ENCODE measurements at regions not wholly inside any gene's neighbourhood (a gene's known extent, or its start where the extent isn't known, plus 50 kb on each side); places are given as distances from the start of the nearest gene placed in this dataset.

GRCh38 chr14:25110106-25110505 lies 60.2 kb upstream of the STXBP6 start:
- ATAC-seq: no peak
- Histone ChIP-seq H3K4me3 (ENCODE audit: low read length) (no peak overlapping the region), H3K9me3 (ENCODE audit: control insufficient read depth in 2 of 3, low read length in 3 of 3) (no peaks in the 10 kb centered on the region), H3K4me1 (ENCODE audit: control insufficient read depth in 2 of 2, insufficient read depth in 2 of 2, low read length in 2 of 2) (no peaks in the 10 kb centered on the region), H3K36me3 (ENCODE audit: control insufficient read depth in 2 of 3, insufficient read depth in 3 of 3, low read length in 3 of 3) (no peaks in the 10 kb centered on the region), H3K27me3 (ENCODE audit: control insufficient read depth in 2 of 2, insufficient read depth in 2 of 2, low read length in 2 of 2) (no peaks in the 10 kb centered on the region), H3K27ac (ENCODE audit: low read depth, low read length) (no peak overlapping the region)
- CTCF ChIA-PET: no interaction called here
- peaks cover 0 to 3% (median 0%) of the 10 kb centered on the region in 11 donors for H3K9me3 Mint-ChIP-seq
- H3K4me1 Mint-ChIP-seq: no peaks in the 10 kb centered on the region
- peaks cover 0 to 31% (median 23%) of the 10 kb centered on the region in 5 donors for H3K27me3 Mint-ChIP-seq
- intact Hi-C loops (cut with micrococcal nuclease): no loop called here
- DNase-seq: no peak
- H3K27ac Mint-ChIP-seq: no peak overlapping the region
- POLR2A ChIA-PET: no interaction called here
- H3K36me3 Mint-ChIP-seq: no peaks in the 10 kb centered on the region
- H3K4me3 Mint-ChIP-seq: no peak overlapping the region

DNA sequence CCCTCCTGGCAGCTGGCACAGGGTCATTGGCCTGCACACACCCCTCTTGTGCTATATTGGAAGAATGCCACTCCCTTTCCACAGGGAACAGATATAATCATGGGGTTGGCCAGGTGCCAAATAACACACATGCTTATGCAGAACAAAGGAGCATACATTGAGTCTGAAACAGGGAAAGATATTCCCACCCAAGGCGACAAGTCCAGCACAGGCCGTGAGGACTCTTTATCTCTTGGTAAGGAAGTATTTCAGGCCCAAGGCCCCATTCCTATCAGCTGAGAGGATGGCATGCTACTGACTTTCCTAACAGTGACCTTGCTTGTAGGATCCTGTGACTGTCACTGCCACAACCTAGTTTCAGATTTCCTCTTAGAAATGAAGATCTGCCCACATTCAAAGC lies 59.0 kb upstream of the STXBP6 start:
- H3K9me3 Mint-ChIP-seq: peaks cover 0 to 3% (median 0%) of the 10 kb centered on the region in 11 donors
- no peaks in the 10 kb centered on the region for H3K36me3 Mint-ChIP-seq
- H3K4me3 ChIP-seq (ENCODE audit: low read length): no peak overlapping the region
- POLR2A ChIA-PET: no interaction called here
- H3K27ac Mint-ChIP-seq: no peak overlapping the region
- DNase-seq (no peak), ATAC-seq (no peak)
- CTCF ChIA-PET: no interaction called here
- no peaks in the 10 kb centered on the region for H3K9me3 ChIP-seq (ENCODE audit: control insufficient read depth in 2 of 3, low read length in 3 of 3)
- H3K4me1 ChIP-seq (ENCODE audit: control insufficient read depth in 2 of 2, insufficient read depth in 2 of 2, low read length in 2 of 2): no peaks in the 10 kb centered on the region
- no peak overlapping the region for H3K27ac ChIP-seq (ENCODE audit: low read depth, low read length)
- H3K27me3 ChIP-seq (ENCODE audit: control insufficient read depth in 2 of 2, insufficient read depth in 2 of 2, low read length in 2 of 2): no peaks in the 10 kb centered on the region
- H3K27me3 Mint-ChIP-seq: peaks cover 0 to 28% (median 15%) of the 10 kb centered on the region in 5 donors
- no peak overlapping the region for H3K4me3 Mint-ChIP-seq
- no peaks in the 10 kb centered on the region for H3K4me1 Mint-ChIP-seq
- no peaks in the 10 kb centered on the region for H3K36me3 ChIP-seq (ENCODE audit: control insufficient read depth in 2 of 3, insufficient read depth in 3 of 3, low read length in 3 of 3)
- intact Hi-C loops (cut with micrococcal nuclease): no loop called here

DNA sequence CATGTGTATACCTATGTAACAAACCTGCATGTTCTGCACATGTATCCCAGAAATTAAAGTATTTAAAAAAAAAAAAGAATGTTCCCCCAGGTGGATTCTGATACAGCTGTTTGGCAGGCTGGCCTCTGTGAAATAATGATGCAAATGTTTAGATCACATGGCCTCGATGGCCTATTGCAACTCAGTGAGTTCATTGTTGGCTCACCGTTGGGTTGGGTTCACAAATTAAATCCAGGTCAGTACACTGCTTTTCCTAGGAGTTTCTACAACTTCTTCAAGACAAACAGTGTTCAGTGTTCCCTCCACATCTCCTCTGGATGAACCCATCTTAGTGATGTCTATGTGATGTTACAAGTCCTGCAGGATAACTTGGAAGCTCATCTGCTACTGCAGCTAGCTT lies 58.3 kb upstream of the STXBP6 start:
- no peaks in the 10 kb centered on the region for H3K4me1 Mint-ChIP-seq
- POLR2A ChIA-PET: no interaction called here
- CTCF ChIA-PET: no interaction called here
- peaks cover 0 to 3% (median 0%) of the 10 kb centered on the region in 11 donors for H3K9me3 Mint-ChIP-seq
- Histone ChIP-seq H3K4me1 (ENCODE audit: control insufficient read depth in 2 of 2, insufficient read depth in 2 of 2, low read length in 2 of 2) (no peaks in the 10 kb centered on the region), H3K27ac (ENCODE audit: low read depth, low read length) (no peak overlapping the region), H3K36me3 (ENCODE audit: control insufficient read depth in 2 of 3, insufficient read depth in 3 of 3, low read length in 3 of 3) (no peaks in the 10 kb centered on the region), H3K9me3 (ENCODE audit: control insufficient read depth in 2 of 3, low read length in 3 of 3) (no peaks in the 10 kb centered on the region), H3K27me3 (ENCODE audit: control insufficient read depth in 2 of 2, insufficient read depth in 2 of 2, low read length in 2 of 2) (no peaks in the 10 kb centered on the region), H3K4me3 (ENCODE audit: low read length) (no peak overlapping the region)
- ATAC-seq: no peak
- no peaks in the 10 kb centered on the region for H3K36me3 Mint-ChIP-seq
- DNase-seq: no peak
- H3K27ac Mint-ChIP-seq: no peak overlapping the region
- peaks cover 0 to 24% (median 12%) of the 10 kb centered on the region in 5 donors for H3K27me3 Mint-ChIP-seq
- H3K4me3 Mint-ChIP-seq: no peak overlapping the region
- intact Hi-C loops (cut with micrococcal nuclease): no loop called here

GRCh38 chr14:25103820-25104219 lies 53.9 kb upstream of the STXBP6 start:
- Mint-ChIP-seq H3K4me3 (no peak overlapping the region), H3K27me3 (peaks cover 0 to 12% (median 5%) of the 10 kb centered on the region in 5 donors), H3K4me1 (no peaks in the 10 kb centered on the region), H3K36me3 (no peaks in the 10 kb centered on the region), H3K9me3 (peaks cover 0 to 2% (median 0%) of the 10 kb centered on the region in 11 donors), H3K27ac (no peak overlapping the region)
- intact Hi-C loops (cut with micrococcal nuclease): no loop called here
- H3K27me3 ChIP-seq (ENCODE audit: control insufficient read depth in 2 of 2, insufficient read depth in 2 of 2, low read length in 2 of 2): no peaks in the 10 kb centered on the region
- H3K4me1 ChIP-seq (ENCODE audit: control insufficient read depth in 2 of 2, insufficient read depth in 2 of 2, low read length in 2 of 2): no peaks in the 10 kb centered on the region
- H3K36me3 ChIP-seq (ENCODE audit: control insufficient read depth in 2 of 3, insufficient read depth in 3 of 3, low read length in 3 of 3): no peaks in the 10 kb centered on the region
- no peak for ATAC-seq
- no peak for DNase-seq
- no peaks in the 10 kb centered on the region for H3K9me3 ChIP-seq (ENCODE audit: control insufficient read depth in 2 of 3, low read length in 3 of 3)
- ChIA-PET POLR2A (no interaction called here), CTCF (no interaction called here)
- H3K4me3 ChIP-seq (ENCODE audit: low read length): no peak overlapping the region
- no peak overlapping the region for H3K27ac ChIP-seq (ENCODE audit: low read depth, low read length)

GRCh38 chr14:25103271-25103670 lies 53.3 kb upstream of the STXBP6 start:
- no peaks in the 10 kb centered on the region for H3K36me3 ChIP-seq (ENCODE audit: control insufficient read depth in 2 of 3, insufficient read depth in 3 of 3, low read length in 3 of 3)
- intact Hi-C loops (cut with micrococcal nuclease): no loop called here
- DNase-seq (no peak), ATAC-seq (no peak)
- CTCF ChIA-PET: no interaction called here
- no peaks in the 10 kb centered on the region for H3K4me1 Mint-ChIP-seq
- H3K36me3 Mint-ChIP-seq: no peaks in the 10 kb centered on the region
- H3K27me3 Mint-ChIP-seq: peaks cover 0 to 12% (median 5%) of the 10 kb centered on the region in 5 donors
- H3K9me3 Mint-ChIP-seq: peaks cover 0 to 2% (median 0%) of the 10 kb centered on the region in 11 donors
- H3K4me3 Mint-ChIP-seq: no peak overlapping the region
- no peaks in the 10 kb centered on the region for H3K27me3 ChIP-seq (ENCODE audit: control insufficient read depth in 2 of 2, insufficient read depth in 2 of 2, low read length in 2 of 2)
- H3K27ac Mint-ChIP-seq: no peak overlapping the region
- H3K4me3 ChIP-seq (ENCODE audit: low read length): no peak overlapping the region
- H3K4me1 ChIP-seq (ENCODE audit: control insufficient read depth in 2 of 2, insufficient read depth in 2 of 2, low read length in 2 of 2): no peaks in the 10 kb centered on the region
- POLR2A ChIA-PET: no interaction called here
- H3K27ac ChIP-seq (ENCODE audit: low read depth, low read length): no peak overlapping the region
- no peaks in the 10 kb centered on the region for H3K9me3 ChIP-seq (ENCODE audit: control insufficient read depth in 2 of 3, low read length in 3 of 3)

GRCh38 chr14:25102788-25103187 lies 52.8 kb upstream of the STXBP6 start:
- no peaks in the 10 kb centered on the region for H3K4me1 ChIP-seq (ENCODE audit: control insufficient read depth in 2 of 2, insufficient read depth in 2 of 2, low read length in 2 of 2)

GRCh38 chr14:25101276-25101675 lies 51.3 kb upstream of the STXBP6 start:
- Mint-ChIP-seq H3K9me3 (peaks cover 0 to 4% (median 0%) of the 10 kb centered on the region in 11 donors), H3K4me1 (no peaks in the 10 kb centered on the region), H3K36me3 (no peaks in the 10 kb centered on the region), H3K4me3 (no peak overlapping the region), H3K27me3 (peaks cover 0 to 21% (median 11%) of the 10 kb centered on the region in 5 donors), H3K27ac (no peak overlapping the region)
- CTCF ChIA-PET: no interaction called here
- H3K27me3 ChIP-seq (ENCODE audit: control insufficient read depth in 2 of 2, insufficient read depth in 2 of 2, low read length in 2 of 2): no peaks in the 10 kb centered on the region
- no peak for ATAC-seq
- no peak overlapping the region for H3K27ac ChIP-seq (ENCODE audit: low read depth, low read length)
- no peaks in the 10 kb centered on the region for H3K4me1 ChIP-seq (ENCODE audit: control insufficient read depth in 2 of 2, insufficient read depth in 2 of 2, low read length in 2 of 2)
- DNase-seq: no peak
- no peaks in the 10 kb centered on the region for H3K9me3 ChIP-seq (ENCODE audit: control insufficient read depth in 2 of 3, low read length in 3 of 3)
- intact Hi-C loops (cut with micrococcal nuclease): no loop called here
- H3K4me3 ChIP-seq (ENCODE audit: low read length): no peak overlapping the region
- POLR2A ChIA-PET: no interaction called here
- no peaks in the 10 kb centered on the region for H3K36me3 ChIP-seq (ENCODE audit: control insufficient read depth in 2 of 3, insufficient read depth in 3 of 3, low read length in 3 of 3)

More at GRCh38 chr14:25102788-25103187, 52.8 kb upstream of the STXBP6 start:
- Mint-ChIP-seq H3K36me3 (no peaks in the 10 kb centered on the region), H3K27me3 (peaks cover 0 to 12% (median 5%) of the 10 kb centered on the region in 5 donors), H3K4me1 (no peaks in the 10 kb centered on the region), H3K9me3 (peaks cover 0 to 2% (median 0%) of the 10 kb centered on the region in 11 donors), H3K27ac (no peak overlapping the region), H3K4me3 (no peak overlapping the region)
- Histone ChIP-seq H3K27me3 (ENCODE audit: control insufficient read depth in 2 of 2, insufficient read depth in 2 of 2, low read length in 2 of 2) (no peaks in the 10 kb centered on the region), H3K36me3 (ENCODE audit: control insufficient read depth in 2 of 3, insufficient read depth in 3 of 3, low read length in 3 of 3) (no peaks in the 10 kb centered on the region), H3K9me3 (ENCODE audit: control insufficient read depth in 2 of 3, low read length in 3 of 3) (no peaks in the 10 kb centered on the region), H3K4me3 (ENCODE audit: low read length) (no peak overlapping the region), H3K27ac (ENCODE audit: low read depth, low read length) (no peak overlapping the region)
- intact Hi-C loops (cut with micrococcal nuclease): no loop called here
- ATAC-seq (no peak), DNase-seq (no peak)
- POLR2A ChIA-PET: no interaction called here
- CTCF ChIA-PET: no interaction called here

All from naive thymus-derived CD4-positive, alpha-beta T cell (primary cell).